H1 (cell line): ENCODE measurements at regions not wholly inside any gene's neighbourhood (a gene's known extent, or its start where the extent isn't known, plus 50 kb on each side); places are given as distances from the start of the nearest gene placed in this dataset.
"Not testable (repeated sequence)": the region's sequence is repeated elsewhere in the genome, so short reads cannot be mapped to it uniquely, and the experiment has no call there.

Experiments used
- CTCF ChIA-PET: fragments of 300-600 bp; sonication (Branson Sonifier 250); formaldehyde crosslinking; loops from one replicate; lab custom pipeline; 2021; ENCODE audit not compliant: partially characterized antibody; lab: Charles Lee
- POLR2A ChIA-PET: fragments of 300-600 bp; sonication (Branson Sonifier 250); formaldehyde crosslinking; loops from one replicate; lab custom pipeline; 2021; ENCODE audit warnings: inconsistent platforms; ENCODE audit not compliant: partially characterized antibody; lab: Charles Lee
- DNase-seq, 2 experiments: peaks; one replicate each; pipeline versions ENCODE4 v3.0.0 to v3.0.0-alpha.2; 2010 to 2022; ENCODE audit warnings: low spot score in 2 of 2, low read depth in 1 of 2, mixed read lengths in 1 of 2
- FAIRE-seq: peaks from 2 replicates; lab custom pipeline; 2011; peaks lifted over from hg19 to GRCh38; lab: Jason Lieb, UNC
- H2AFZ ChIP-seq: 2 replicates; pipeline ENCODE4 v1.8.1; 2012; ENCODE audit warnings: low read length, inconsistent platforms
- H2AK5ac ChIP-seq: 2 replicates; pipeline ENCODE4 v1.6.1; 2013; ENCODE audit warnings: low read depth, low read length
- H2BK120ac ChIP-seq: replicated peaks from 2 replicates; pipeline ENCODE3; 2013; ENCODE audit warnings: low read depth, low read length, inconsistent platforms
- H2BK12ac ChIP-seq: 2 replicates; pipeline ENCODE4 v1.6.1; 2013; ENCODE audit warnings: low read depth, low read length
- H2BK15ac ChIP-seq: 2 replicates; pipeline ENCODE4 v1.6.1; 2013; ENCODE audit warnings: low read length
- H2BK20ac ChIP-seq: 2 replicates; pipeline ENCODE4 v1.6.1; 2013; ENCODE audit warnings: low read length
- H2BK5ac ChIP-seq: 2 replicates; pipeline ENCODE4 v1.6.1; 2013; ENCODE audit warnings: low read depth, low read length
- H3K14ac ChIP-seq: 2 replicates; pipeline ENCODE4 v1.6.1; 2013; ENCODE audit warnings: inconsistent platforms; ENCODE audit not compliant: insufficient read length
- H3K18ac ChIP-seq: 2 replicates; pipeline ENCODE4 v1.6.1; 2013; ENCODE audit warnings: low read length; ENCODE audit errors: extremely low read depth
- H3K23ac ChIP-seq: 2 replicates; pipeline ENCODE4 v1.6.1; 2013; ENCODE audit warnings: inconsistent platforms; ENCODE audit not compliant: insufficient read length
- H3K23me2 ChIP-seq: 2 replicates; pipeline ENCODE4 v1.6.1; 2013; ENCODE audit warnings: low read depth, low read length
- H3K27ac ChIP-seq: 2 replicates; pipeline ENCODE4 v1.6.1; 2011; ENCODE audit warnings: low read depth, low read length, inconsistent platforms
- H3K27me3 ChIP-seq, 4 experiments: replicated peaks in 1 of 4; 1 replicate in 1 of 4; 2 replicates in 3 of 4; pipeline versions ENCODE4 v1.6.1 to v1.8.1; 2011 to 2013; ENCODE audit warnings: low read length in 3 of 4, mild to moderate bottlenecking in 3 of 4, inconsistent platforms in 2 of 4, mixed read lengths in 2 of 4, moderate library complexity in 1 of 4; ENCODE audit not compliant: control insufficient read depth in 3 of 4, insufficient read depth in 3 of 4; ENCODE audit errors: extremely low read depth in 1 of 4
- H3K36me3 ChIP-seq, 4 experiments: 2 replicates each; pipeline versions ENCODE4 v1.6.1 to v1.8.1; 2011 to 2013; ENCODE audit warnings: mild to moderate bottlenecking in 4 of 4, low read length in 3 of 4, moderate library complexity in 2 of 4, control low read depth in 1 of 4, inconsistent platforms in 1 of 4; ENCODE audit not compliant: insufficient read depth in 4 of 4, control insufficient read depth in 2 of 4
- H3K4ac ChIP-seq: replicated peaks from 2 replicates; pipeline ENCODE3; 2013; ENCODE audit warnings: low read length, low read depth, mixed read lengths, inconsistent platforms; ENCODE audit not compliant: insufficient read length
- H3K4me1 ChIP-seq, 4 experiments: replicated peaks in 1 of 4; 1 replicate in 1 of 4; 2 replicates in 3 of 4; pipeline versions ENCODE4 v1.6.1 to v1.8.1; 2011 to 2013; ENCODE audit warnings: low read length in 3 of 4, inconsistent platforms in 2 of 4, mixed read lengths in 1 of 4; ENCODE audit not compliant: insufficient read depth in 4 of 4, control insufficient read depth in 3 of 4
- H3K4me2 ChIP-seq, 2 experiments: 2 replicates each; pipeline versions ENCODE4 v1.6.1 to v1.8.1; 2011 to 2013; ENCODE audit warnings: low read depth in 2 of 2, low read length in 2 of 2, control low read depth in 1 of 2, inconsistent platforms in 1 of 2, mild to moderate bottlenecking in 1 of 2; ENCODE audit not compliant: insufficient read depth in 1 of 2
- H3K4me3 ChIP-seq, 4 experiments: fragments of 200-600, 300-600 bp in 1 of 4; sonication (generic), shearing (Covaris generic), sonication (Bioruptor Twin) in 1 of 4; 2 replicates each; pipeline versions ENCODE4 v1.5.1 to v1.8.1; 2011 to 2016; ENCODE audit warnings: low read length in 4 of 4, low read depth in 3 of 4, control low read depth in 2 of 4, inconsistent platforms in 2 of 4, mild to moderate bottlenecking in 2 of 4, mixed read lengths in 1 of 4, moderate library complexity in 1 of 4; ENCODE audit not compliant: insufficient read depth in 2 of 4; ENCODE audit errors: extremely low read depth in 1 of 4
- H3K56ac ChIP-seq: replicated peaks from 2 replicates; pipeline ENCODE3; 2013; ENCODE audit warnings: low read depth, mild to moderate bottlenecking, mixed read lengths, low read length, inconsistent platforms; ENCODE audit not compliant: insufficient read length
- H3K79me1 ChIP-seq: 2 replicates; pipeline ENCODE4 v1.6.1; 2013; ENCODE audit warnings: low read depth, low read length, control low read depth
- H3K79me2 ChIP-seq, 2 experiments: 2 replicates each; pipeline versions ENCODE4 v1.6.1 to v1.8.1; 2012 to 2013; ENCODE audit warnings: low read length in 2 of 2, mild to moderate bottlenecking in 2 of 2, inconsistent platforms in 1 of 2; ENCODE audit not compliant: insufficient read depth in 2 of 2, control insufficient read depth in 1 of 2
- H3K9ac ChIP-seq, 4 experiments: replicated peaks in 1 of 4; 1 replicate in 1 of 4; 2 replicates in 3 of 4; pipeline versions ENCODE4 v1.6.1 to v1.8.1; 2011 to 2013; ENCODE audit warnings: low read depth in 3 of 4, low read length in 3 of 4, control low read depth in 2 of 4, mild to moderate bottlenecking in 2 of 4, moderate library complexity in 2 of 4, inconsistent platforms in 1 of 4; ENCODE audit errors: extremely low read depth in 1 of 4
- H3K9me3 ChIP-seq, 2 experiments: 2 replicates each; pipeline versions ENCODE4 v1.6.1 to v1.8.1; 2012 to 2013; ENCODE audit warnings: mild to moderate bottlenecking in 2 of 2, moderate library complexity in 2 of 2, control low read depth in 1 of 2, inconsistent platforms in 1 of 2, low read depth in 1 of 2, low read length in 1 of 2, mixed read lengths in 1 of 2; ENCODE audit not compliant: insufficient read depth in 2 of 2
- H4K20me1 ChIP-seq, 2 experiments: replicated peaks in 1 of 2; 2 replicates each; pipeline versions ENCODE3 to v1.8.1; 2011 to 2013; ENCODE audit warnings: inconsistent platforms in 2 of 2, low read length in 2 of 2, mild to moderate bottlenecking in 1 of 2; ENCODE audit not compliant: insufficient read depth in 2 of 2, control insufficient read depth in 1 of 2
- H4K5ac ChIP-seq: 2 replicates; pipeline ENCODE4 v1.6.1; 2013; ENCODE audit warnings: low read length, low read depth, mixed read lengths, inconsistent platforms; ENCODE audit not compliant: insufficient read length
- H4K8ac ChIP-seq: 2 replicates; pipeline ENCODE4 v1.8.0; 2013; ENCODE audit warnings: mild to moderate bottlenecking, moderate library complexity, low read length, inconsistent platforms; ENCODE audit not compliant: insufficient read depth; ENCODE audit errors: extremely low read depth
- H4K91ac ChIP-seq: replicated peaks from 2 replicates; pipeline ENCODE3; 2013; ENCODE audit warnings: low read length, mixed read lengths, inconsistent platforms; ENCODE audit not compliant: insufficient read length
- BRCA1 ChIP-seq: IDR thresholded peaks from 2 replicates; pipeline ENCODE4 v1.6.1; 2012; ENCODE audit warnings: low read depth, low read length, improper control_type of control experiment
- NANOG ChIP-seq: IDR thresholded peaks from 2 replicates; pipeline ENCODE4 v1.6.1; 2011; ENCODE audit warnings: low read length, low read depth, mild to moderate bottlenecking, inconsistent platforms; ENCODE audit not compliant: insufficient read depth, poor library complexity, severe bottlenecking
- WGBS, 2 experiments: shearing (Covaris generic) in 1 of 2; methylation state at CpG; one replicate each; pipeline versions ENCODE4 v1.1.6 to v1.1.7; 2013 to 2015; ENCODE audit warnings: low lambda C conversion rate in 2 of 2, mixed read lengths in 2 of 2, inconsistent platforms in 1 of 2, low coverage in 1 of 2, missing lambda C conversion rate in 1 of 2; ENCODE audit not compliant: insufficient replicate concordance in 2 of 2, insufficient coverage in 1 of 2, insufficient read length in 1 of 2; ENCODE audit errors: extremely low coverage in 1 of 2, missing lambda C conversion rate in 1 of 2; 5-methylcytosine and 5-hydroxymethylcytosine counted together

- TF ChIP-seq BRCA1 (no peak), NANOG (no peak)
Measured at GRCh38 chr14:56358851-56359614, 220.6 kb upstream of the TMEM260 start (continued).

GRCh38 chr14:56365663-56366062 is 213.9 kb upstream of the TMEM260 start:
- H4K20me1 ChIP-seq, H3K23me2 ChIP-seq, H2BK20ac ChIP-seq, H3K56ac ChIP-seq, H2AK5ac ChIP-seq, H3K79me1 ChIP-seq, H3K18ac ChIP-seq, H3K23ac ChIP-seq, DNase-seq, H2BK15ac ChIP-seq, H2BK120ac ChIP-seq, H3K14ac ChIP-seq, H3K4me1 ChIP-seq, H3K4me3 ChIP-seq, H3K27me3 ChIP-seq, FAIRE-seq, H2BK5ac ChIP-seq, H2BK12ac ChIP-seq, H4K91ac ChIP-seq, H3K4ac ChIP-seq, H3K79me2 ChIP-seq, H3K4me2 ChIP-seq, H2AFZ ChIP-seq, H3K36me3 ChIP-seq, H4K8ac ChIP-seq, H4K5ac ChIP-seq, H3K27ac ChIP-seq, POLR2A ChIA-PET, H3K9ac ChIP-seq, H3K9me3 ChIP-seq: not testable (repeated sequence)
- CTCF ChIA-PET: interaction anchor here (0.6 to 1.4 kb wide), 2 partner anchors 13 to 17 kb away, joined by 3 read pairs; no protein-coding TSS in a partner anchor
- WGBS, 2 experiments: 91% methylated on average over 1 of the region's 1 CpG; no CpG with 5 or more reads in 1 of the 2 experiments
